ENCODE measurements at regions not wholly inside any gene's neighbourhood (a gene's known extent, or its start where the extent isn't known, plus 50 kb on each side); places are given as distances from the start of the nearest gene placed in this dataset.

DNA sequence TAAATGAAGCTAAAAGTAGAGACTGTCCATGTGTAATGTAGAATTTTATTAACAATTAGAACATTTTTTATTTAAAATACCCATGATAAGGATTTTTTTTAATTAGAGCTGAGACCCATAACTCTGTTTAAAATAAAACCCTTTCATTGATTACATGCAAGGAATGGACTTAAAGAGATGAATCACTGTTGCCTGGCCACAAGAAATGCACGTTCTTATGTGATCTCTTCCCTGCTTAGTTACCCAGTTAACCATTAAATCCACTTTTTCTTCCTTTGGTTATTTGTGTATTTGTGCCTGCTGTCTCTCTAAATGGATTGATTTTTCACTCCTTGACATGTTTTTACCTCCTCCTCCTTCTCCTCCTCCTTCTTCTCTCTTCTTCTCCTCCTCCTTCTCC is 83.3 kb upstream of the SLITRK3 start:
- TF ChIP-seq, protein P1, sequence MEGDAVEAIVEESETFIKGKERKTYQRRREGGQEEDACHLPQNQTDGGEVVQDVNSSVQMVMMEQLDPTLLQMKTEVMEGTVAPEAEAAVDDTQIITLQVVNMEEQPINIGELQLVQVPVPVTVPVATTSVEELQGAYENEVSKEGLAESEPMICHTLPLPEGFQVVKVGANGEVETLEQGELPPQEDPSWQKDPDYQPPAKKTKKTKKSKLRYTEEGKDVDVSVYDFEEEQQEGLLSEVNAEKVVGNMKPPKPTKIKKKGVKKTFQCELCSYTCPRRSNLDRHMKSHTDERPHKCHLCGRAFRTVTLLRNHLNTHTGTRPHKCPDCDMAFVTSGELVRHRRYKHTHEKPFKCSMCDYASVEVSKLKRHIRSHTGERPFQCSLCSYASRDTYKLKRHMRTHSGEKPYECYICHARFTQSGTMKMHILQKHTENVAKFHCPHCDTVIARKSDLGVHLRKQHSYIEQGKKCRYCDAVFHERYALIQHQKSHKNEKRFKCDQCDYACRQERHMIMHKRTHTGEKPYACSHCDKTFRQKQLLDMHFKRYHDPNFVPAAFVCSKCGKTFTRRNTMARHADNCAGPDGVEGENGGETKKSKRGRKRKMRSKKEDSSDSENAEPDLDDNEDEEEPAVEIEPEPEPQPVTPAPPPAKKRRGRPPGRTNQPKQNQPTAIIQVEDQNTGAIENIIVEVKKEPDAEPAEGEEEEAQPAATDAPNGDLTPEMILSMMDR (IDR thresholded peaks at IDR 0.05), result no peak
- no peak for TF ChIP-seq POLR2AphosphoS5 (IDR thresholded peaks at IDR 0.05; ENCODE audit: low read depth, low read length)
- no peak for TF ChIP-seq SIN3A (IDR thresholded peaks at IDR 0.05; ENCODE audit: borderline replicate concordance, insufficient read depth, low read depth, low read length)
- TF ChIP-seq TCF7L2 (IDR thresholded peaks at IDR 0.05; ENCODE audit: low read depth, low read length), result no peak
- TF ChIP-seq, protein P2, sequence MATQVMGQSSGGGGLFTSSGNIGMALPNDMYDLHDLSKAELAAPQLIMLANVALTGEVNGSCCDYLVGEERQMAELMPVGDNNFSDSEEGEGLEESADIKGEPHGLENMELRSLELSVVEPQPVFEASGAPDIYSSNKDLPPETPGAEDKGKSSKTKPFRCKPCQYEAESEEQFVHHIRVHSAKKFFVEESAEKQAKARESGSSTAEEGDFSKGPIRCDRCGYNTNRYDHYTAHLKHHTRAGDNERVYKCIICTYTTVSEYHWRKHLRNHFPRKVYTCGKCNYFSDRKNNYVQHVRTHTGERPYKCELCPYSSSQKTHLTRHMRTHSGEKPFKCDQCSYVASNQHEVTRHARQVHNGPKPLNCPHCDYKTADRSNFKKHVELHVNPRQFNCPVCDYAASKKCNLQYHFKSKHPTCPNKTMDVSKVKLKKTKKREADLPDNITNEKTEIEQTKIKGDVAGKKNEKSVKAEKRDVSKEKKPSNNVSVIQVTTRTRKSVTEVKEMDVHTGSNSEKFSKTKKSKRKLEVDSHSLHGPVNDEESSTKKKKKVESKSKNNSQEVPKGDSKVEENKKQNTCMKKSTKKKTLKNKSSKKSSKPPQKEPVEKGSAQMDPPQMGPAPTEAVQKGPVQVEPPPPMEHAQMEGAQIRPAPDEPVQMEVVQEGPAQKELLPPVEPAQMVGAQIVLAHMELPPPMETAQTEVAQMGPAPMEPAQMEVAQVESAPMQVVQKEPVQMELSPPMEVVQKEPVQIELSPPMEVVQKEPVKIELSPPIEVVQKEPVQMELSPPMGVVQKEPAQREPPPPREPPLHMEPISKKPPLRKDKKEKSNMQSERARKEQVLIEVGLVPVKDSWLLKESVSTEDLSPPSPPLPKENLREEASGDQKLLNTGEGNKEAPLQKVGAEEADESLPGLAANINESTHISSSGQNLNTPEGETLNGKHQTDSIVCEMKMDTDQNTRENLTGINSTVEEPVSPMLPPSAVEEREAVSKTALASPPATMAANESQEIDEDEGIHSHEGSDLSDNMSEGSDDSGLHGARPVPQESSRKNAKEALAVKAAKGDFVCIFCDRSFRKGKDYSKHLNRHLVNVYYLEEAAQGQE (IDR thresholded peaks at IDR 0.05; ENCODE audit: insufficient read depth in 1 of 2, low read depth in 2 of 2, low read length in 1 of 2), result no peak

Data from Panc1 (cell line).